HPDE6-E6E7 (cell line): ENCODE measurements at regions not wholly inside any gene's neighbourhood (a gene's known extent, or its start where the extent isn't known, plus 50 kb on each side); places are given as distances from the start of the nearest gene placed in this dataset.

Experiments used
- DNase-seq: peaks from one replicate; pipeline ENCODE4 v3.0.0; 2011; ENCODE audit warnings: missing footprints; ENCODE audit errors: extremely low spot score

GRCh38 chr4:4637710-4638109, 95.9 kb upstream of the STX18 start:
- peak; percentile 17 for DNase-seq

GRCh38 chr4:4633431-4633830, 91.6 kb upstream of the STX18 start:
- no peak for DNase-seq

- DNase-seq: no peak
These were observed 89.3 kb upstream of the STX18 start for GRCh38 chr4:4631150-4631549.

- no peak for DNase-seq
These were observed 86.1 kb upstream of the STX18 start for GRCh38 chr4:4627906-4628305.

- DNase-seq: no peak
These were observed 85.3 kb upstream of the STX18 start for GRCh38 chr4:4627111-4627510.

- no peak for DNase-seq
These were observed 83.6 kb upstream of the STX18 start for GRCh38 chr4:4625488-4625887.

- no peak for DNase-seq
These were observed 82.5 kb upstream of the STX18 start for GRCh38 chr4:4624276-4624897.

GRCh38 chr4:4619821-4620220, 78.0 kb upstream of the STX18 start:
- DNase-seq: no peak

- DNase-seq: no peak
These were observed 77.0 kb upstream of the STX18 start for GRCh38 chr4:4618847-4619246.

GRCh38 chr4:4614925-4615678, 73.3 kb upstream of the STX18 start:
- DNase-seq: no peak

- no peak for DNase-seq
These were observed 71.9 kb upstream of the STX18 start for GRCh38 chr4:4613641-4614286.

- no peak for DNase-seq
These were observed 71.2 kb upstream of the STX18 start for GRCh38 chr4:4613126-4613465.

- no peak for DNase-seq
These were observed 68.8 kb upstream of the STX18 start for GRCh38 chr4:4610672-4611071.

GRCh38 chr4:4609622-4610334, 67.9 kb upstream of the STX18 start:
- DNase-seq: no peak

GRCh38 chr4:4608214-4608537, 66.3 kb upstream of the STX18 start:
- DNase-seq: no peak

- no peak for DNase-seq
These were observed 65.7 kb upstream of the STX18 start for GRCh38 chr4:4607336-4608213.

- no peak for DNase-seq
These were observed 64.5 kb upstream of the STX18 start for GRCh38 chr4:4606321-4606720.

- no peak for DNase-seq
These were observed 64.0 kb upstream of the STX18 start for GRCh38 chr4:4605849-4606248.

GRCh38 chr4:4603592-4603991, 61.7 kb upstream of the STX18 start:
- no peak for DNase-seq

- DNase-seq: no peak
These were observed 61.2 kb upstream of the STX18 start for GRCh38 chr4:4603067-4603466.

- DNase-seq: no peak
These were observed 60.6 kb upstream of the STX18 start for GRCh38 chr4:4602468-4602867.
